GM23338 (cell line): ENCODE measurements at regions not wholly inside any gene's neighbourhood (a gene's known extent, or its start where the extent isn't known, plus 50 kb on each side); places are given as distances from the start of the nearest gene placed in this dataset.

Source experiments
- ATAC-seq: fragments of 200-7000 bp; cut with Tn5 transposase; 3 replicates; pipeline ENCODE4 v1.9.1; 2020
- DNase-seq: peaks from one replicate; pipeline ENCODE4 v3.0.0-alpha.2; 2015; ENCODE audit warnings: low spot score
- H2AFZ ChIP-seq: fragments of 200-600 bp; sonication (generic); 2 replicates; pipeline ENCODE4 v1.8.0; 2016; ENCODE audit warnings: antibody characterized with exemption, mild to moderate bottlenecking, moderate library complexity
- H3F3A ChIP-seq: fragments of 200-600 bp; sonication (generic); replicated peaks from 2 replicates; pipeline ENCODE4 v1.8.0; 2017; ENCODE audit warnings: antibody characterized with exemption, mixed run types, low read depth
- H3K27ac ChIP-seq: fragments of 200-600 bp; sonication (generic); 2 replicates; pipeline ENCODE4 v1.6.1; 2016; ENCODE audit warnings: low read depth
- H3K27me3 ChIP-seq: fragments of 200-600 bp; sonication (generic); 2 replicates; pipeline ENCODE4 v1.8.0; 2016; ENCODE audit warnings: mild to moderate bottlenecking, mixed run types, moderate library complexity; ENCODE audit not compliant: insufficient read depth
- H3K36me3 ChIP-seq: fragments of 200-600 bp; sonication (generic); 2 replicates; pipeline ENCODE4 v1.8.0; 2016; ENCODE audit warnings: mild to moderate bottlenecking; ENCODE audit not compliant: insufficient read depth
- H3K4me1 ChIP-seq: fragments of 200-600 bp; sonication (generic); 2 replicates; pipeline ENCODE4 v1.8.0; 2016; ENCODE audit warnings: mild to moderate bottlenecking, moderate library complexity; ENCODE audit not compliant: insufficient read depth
- H3K4me2 ChIP-seq: fragments of 200-600 bp; sonication (generic); 2 replicates; pipeline ENCODE4 v1.7.1; 2017; ENCODE audit warnings: mixed run types
- H3K4me3 ChIP-seq: fragments of 200-600 bp; sonication (generic); 2 replicates; pipeline ENCODE4 v1.6.1; 2016; ENCODE audit warnings: mixed run types
- H3K79me2 ChIP-seq: fragments of 200-600 bp; sonication (generic); replicated peaks from 2 replicates; pipeline ENCODE4 v1.8.0; 2017; ENCODE audit warnings: mild to moderate bottlenecking; ENCODE audit not compliant: insufficient read depth
- H3K9me2 ChIP-seq: fragments of 200-600 bp; sonication (generic); 2 replicates; pipeline ENCODE4 v1.8.0; 2017; ENCODE audit not compliant: insufficient read depth
- H4K20me1 ChIP-seq: fragments of 200-600 bp; sonication (generic); replicated peaks from 2 replicates; pipeline ENCODE4 v1.8.0; 2017; ENCODE audit warnings: mild to moderate bottlenecking; ENCODE audit not compliant: insufficient read depth
- H3K27ac Mint-ChIP-seq: 2 replicates; pipeline ENCODE4 v1.8.0; 2020; ENCODE audit warnings: inconsistent platforms, mild to moderate bottlenecking, moderate library complexity, mixed read lengths
- H3K27me3 Mint-ChIP-seq: 3 replicates; pipeline ENCODE4 v1.8.0; 2022; ENCODE audit warnings: low read depth, mild to moderate bottlenecking, moderate library complexity, mixed read lengths, inconsistent platforms; ENCODE audit not compliant: insufficient read depth, poor library complexity
- H3K36me3 Mint-ChIP-seq: 3 replicates; pipeline ENCODE4 v1.8.0; 2021; ENCODE audit warnings: low read depth, mild to moderate bottlenecking, inconsistent platforms, moderate library complexity, mixed read lengths
- H3K4me1 Mint-ChIP-seq: 3 replicates; pipeline ENCODE4 v1.8.0; 2020; ENCODE audit warnings: mild to moderate bottlenecking, inconsistent platforms, mixed read lengths
- H3K4me3 Mint-ChIP-seq: 3 replicates; pipeline ENCODE4 v1.8.0; 2021; ENCODE audit warnings: moderate library complexity, mild to moderate bottlenecking, inconsistent platforms, mixed read lengths
- H3K9me3 Mint-ChIP-seq: 3 replicates; pipeline ENCODE4 v1.8.0; 2020; ENCODE audit warnings: moderate library complexity, mild to moderate bottlenecking, inconsistent platforms, mixed read lengths
- CTCF ChIP-seq, 2 experiments: fragments of 200-600 bp in 1 of 2; sonication (generic) in 1 of 2; conservative IDR thresholded peaks; 2 replicates each; pipeline versions ENCODE4 v1.5.1 to v1.6.1; 2016 to 2017; ENCODE audit warnings: antibody characterized with exemption in 2 of 2, low read depth in 2 of 2, mild to moderate bottlenecking in 2 of 2, moderate library complexity in 1 of 2
- ETS1 ChIP-seq: IDR thresholded peaks from 2 replicates; pipeline ENCODE4 v1.6.1; 2016; ENCODE audit warnings: antibody characterized with exemption
- EZH2 ChIP-seq: fragments of 200-600 bp; sonication (generic); IDR thresholded peaks from one replicate; pipeline ENCODE4 v1.8.0; 2017; ENCODE audit warnings: antibody characterized with exemption, mild to moderate bottlenecking, low read depth; ENCODE audit not compliant: unreplicated experiment
- NANOG ChIP-seq: IDR thresholded peaks from 2 replicates; pipeline ENCODE4 v1.6.1; 2016; ENCODE audit warnings: antibody characterized with exemption, borderline replicate concordance
- POLR2AphosphoS5 ChIP-seq: IDR thresholded peaks from 2 replicates; pipeline ENCODE4 v1.6.1; 2016; ENCODE audit warnings: antibody characterized with exemption, low read depth
- REST ChIP-seq: IDR thresholded peaks from one replicate; pipeline ENCODE4 v1.6.1; 2018; ENCODE audit warnings: antibody characterized with exemption; ENCODE audit not compliant: unreplicated experiment
- STAT1 ChIP-seq: IDR thresholded peaks from one replicate; pipeline ENCODE4 v1.6.1; 2016; ENCODE audit warnings: antibody characterized with exemption; ENCODE audit not compliant: unreplicated experiment
- ZNF331 ChIP-seq: fragments of 250-450 bp; sonication (Bioruptor Pico); IDR thresholded peaks from 2 replicates; pipeline ENCODE4 v1.5.0; 2020; ENCODE audit warnings: low read depth, mild to moderate bottlenecking, moderate library complexity

- TF ChIP-seq CTCF (conservative IDR thresholded peaks at IDR 0.05; ENCODE audit: low read depth in 2 of 2): no peak
These were observed 952.0 kb upstream of the MBL2 start (continued) for GRCh38 chr10:53724581-53724980.

- H3F3A ChIP-seq: no peaks in the 10 kb centered on the region
- H3K4me3 Mint-ChIP-seq: no peak overlapping the region
- ATAC-seq (no peak), DNase-seq (no peak)
- no peaks in the 10 kb centered on the region for H3K9me2 ChIP-seq
- no peaks in the 10 kb centered on the region for H3K36me3 ChIP-seq
- no peak overlapping the region for H3K4me3 ChIP-seq
- no peaks in the 10 kb centered on the region for H3K36me3 Mint-ChIP-seq
- no peaks in the 10 kb centered on the region for H3K9me3 Mint-ChIP-seq
- H3K4me1 ChIP-seq: no peaks in the 10 kb centered on the region
- no peak overlapping the region for H3K27ac ChIP-seq
- no peak overlapping the region for H3K27ac Mint-ChIP-seq
- H3K27me3 Mint-ChIP-seq: no peaks in the 10 kb centered on the region
- H4K20me1 ChIP-seq: no peaks in the 10 kb centered on the region
- H3K4me1 Mint-ChIP-seq: no peaks in the 10 kb centered on the region
- no peaks in the 10 kb centered on the region for H3K27me3 ChIP-seq
- H2AFZ ChIP-seq: no peak overlapping the region
- no peaks in the 10 kb centered on the region for H3K79me2 ChIP-seq
- no peak overlapping the region for H3K4me2 ChIP-seq
- TF ChIP-seq NANOG: no peak
- TF ChIP-seq REST: no peak
- no peak for TF ChIP-seq EZH2
- no peak for TF ChIP-seq ZNF331
- no peak for TF ChIP-seq POLR2AphosphoS5
- TF ChIP-seq STAT1: no peak
- TF ChIP-seq CTCF (conservative IDR thresholded peaks at IDR 0.05; ENCODE audit: low read depth in 2 of 2): no peak
- no peak for TF ChIP-seq ETS1
These were observed 947.1 kb upstream of the MBL2 start for GRCh38 chr10:53719658-53720057.
